GM21619 (cell line): ENCODE measurements at regions not wholly inside any gene's neighbourhood (a gene's known extent, or its start where the extent isn't known, plus 50 kb on each side); places are given as distances from the start of the nearest gene placed in this dataset.

Experiments used
- ATAC-seq: cut with Tn5 transposase; IDR thresholded peaks from one replicate; pipeline ENCODE4 v1.9.1; 2021; ENCODE audit not compliant: unreplicated experiment

- ATAC-seq, result no peak
These were observed 79.3 kb downstream of the PCTP start for GRCh38 chr17:55829995-55830612.

GRCh38 chr17:55830699-55831471, 80.0 kb downstream of the PCTP start:
- ATAC-seq, result no peak

- no peak for ATAC-seq
These were observed 82.5 kb downstream of the PCTP start for GRCh38 chr17:55833306-55833705.

GRCh38 chr17:55842405-55843158, 91.7 kb downstream of the PCTP start:
- ATAC-seq, result no peak

GRCh38 chr17:55843785-55844184, 92.9 kb downstream of the PCTP start:
- ATAC-seq, result no peak

GRCh38 chr17:55845385-55845784, 94.5 kb downstream of the PCTP start:
- no peak for ATAC-seq

- no peak for ATAC-seq
These were observed 95.9 kb downstream of the PCTP start for GRCh38 chr17:55846745-55847144.

- peak; percentile 78 for ATAC-seq
These were observed 101.9 kb downstream of the PCTP start for GRCh38 chr17:55852734-55853133.

- no peak for ATAC-seq
These were observed 108.5 kb downstream of the PCTP start for GRCh38 chr17:55859301-55859795.

- no peak for ATAC-seq
These were observed 114.4 kb downstream of the PCTP start for GRCh38 chr17:55865072-55865762.

GRCh38 chr17:55870044-55870443, 119.2 kb downstream of the PCTP start:
- no peak for ATAC-seq

- no peak for ATAC-seq
These were observed 121.5 kb downstream of the PCTP start for GRCh38 chr17:55872374-55872773.

- ATAC-seq, result no peak
These were observed 122.3 kb downstream of the PCTP start for GRCh38 chr17:55873017-55873758.

GRCh38 chr17:55883149-55883548, 132.3 kb downstream of the PCTP start:
- ATAC-seq, result no peak

GRCh38 chr17:55887531-55887930, 136.7 kb downstream of the PCTP start:
- no peak for ATAC-seq

GRCh38 chr17:55889271-55889670, 138.4 kb downstream of the PCTP start:
- no peak for ATAC-seq

GRCh38 chr17:55895112-55895759, 144.4 kb downstream of the PCTP start:
- ATAC-seq, result no peak

- no peak for ATAC-seq
These were observed 146.4 kb downstream of the PCTP start for GRCh38 chr17:55897301-55897700.

- ATAC-seq, result no peak
These were observed 147.3 kb downstream of the PCTP start for GRCh38 chr17:55898195-55898594.

- ATAC-seq, result no peak
These were observed 149.3 kb downstream of the PCTP start for GRCh38 chr17:55900188-55900587.
